ENCODE measurements at regions not wholly inside any gene's neighbourhood (a gene's known extent, or its start where the extent isn't known, plus 50 kb on each side); places are given as distances from the start of the nearest gene placed in this dataset.

- H3K4me1 ChIP-seq (ENCODE audit: low read depth) = peaks cover 7% of the 10 kb centered on the region
- TF ChIP-seq CTCF (IDR thresholded peaks at IDR 0.05; ENCODE audit: low read depth, low read length) = no peak
- no peaks in the 10 kb centered on the region for H3K27me3 ChIP-seq
- H3K9me3 ChIP-seq (ENCODE audit: low read depth) = no peaks in the 10 kb centered on the region
- H3K36me3 ChIP-seq = no peaks in the 10 kb centered on the region
- peak in 1 of 2 donors; percentile 27 for DNase-seq (ENCODE audit: low read depth in 1 of 2, low spot score in 1 of 2)
- H3K4me3 ChIP-seq = no peak overlapping the region
- H3K27ac ChIP-seq = no peak overlapping the region
Measured at GRCh38 chr2:121969766-121970639, 214.6 kb downstream of the TSN start.

DNA sequence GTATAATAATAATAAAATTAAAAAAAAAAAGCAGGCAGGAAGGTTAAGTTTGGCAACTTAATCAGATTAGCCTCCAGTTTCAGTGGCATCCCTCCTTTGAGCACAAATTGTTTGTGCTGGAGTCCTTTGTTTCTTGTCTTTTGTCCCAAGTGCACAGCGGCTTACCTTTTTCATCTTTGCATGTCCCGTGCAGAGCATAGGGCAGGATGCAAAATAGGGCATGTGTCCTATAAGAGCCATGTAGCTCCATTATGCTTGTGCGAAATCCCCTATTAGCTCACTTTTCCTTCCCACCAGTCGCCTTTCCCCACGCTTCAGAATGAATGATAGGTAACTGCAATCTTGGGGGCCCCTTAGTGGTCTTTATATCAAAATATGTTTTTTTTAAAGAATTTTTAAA lies 216.8 kb downstream of the TSN start:
- Histone ChIP-seq H3K4me1 (ENCODE audit: low read depth) (peaks cover 20% of the 10 kb centered on the region), H3K27me3 (no peaks in the 10 kb centered on the region), H3K4me3 (no peak overlapping the region), H3K9me3 (ENCODE audit: low read depth) (no peaks in the 10 kb centered on the region), H3K36me3 (no peaks in the 10 kb centered on the region), H3K27ac (no peak overlapping the region)
- no peak for DNase-seq (ENCODE audit: low read depth in 1 of 2, low spot score in 1 of 2)
- TF ChIP-seq CTCF (IDR thresholded peaks at IDR 0.05; ENCODE audit: low read depth, low read length) = no peak

DNA sequence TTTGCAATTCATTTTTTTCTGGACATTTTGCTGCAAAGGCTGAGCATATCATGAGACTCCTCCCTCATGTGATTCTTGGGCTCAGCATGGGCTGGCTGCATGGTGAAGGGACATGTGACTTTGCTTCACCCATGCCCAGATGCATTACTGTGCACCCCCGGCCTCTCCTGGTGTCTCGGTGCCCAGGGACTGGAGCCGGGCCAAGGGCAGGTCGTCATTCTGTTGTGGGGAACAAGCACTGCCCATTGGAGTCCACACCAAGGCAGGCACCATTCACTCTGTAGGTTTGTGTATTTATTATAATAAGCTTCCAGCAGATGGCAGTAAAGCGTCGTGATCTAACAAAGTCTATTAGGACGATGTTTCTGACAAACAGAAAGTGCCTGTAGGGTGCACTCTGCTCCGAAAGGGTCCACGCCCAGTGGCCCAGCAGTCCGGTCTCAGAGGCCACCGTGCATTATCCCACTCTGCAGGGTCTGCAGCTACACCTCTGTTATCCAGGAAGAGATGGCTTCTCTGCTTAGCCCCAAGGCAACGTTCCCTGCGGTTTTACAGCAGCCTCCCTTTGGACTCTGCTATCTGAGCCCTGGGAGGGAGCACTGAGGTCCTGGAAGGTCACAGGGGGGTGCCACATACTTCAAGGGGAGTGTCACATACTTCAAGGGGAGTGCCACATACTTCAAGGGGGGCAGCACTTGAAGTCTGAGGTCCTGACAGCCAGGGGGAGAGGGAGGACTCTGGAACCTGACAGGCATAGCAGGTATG lies 219.6 kb downstream of the TSN start:
- TF ChIP-seq CTCF (IDR thresholded peaks at IDR 0.05; ENCODE audit: low read depth, low read length) = peak; percentile 62
- peak; percentile 90 to 94 for DNase-seq (ENCODE audit: low read depth in 1 of 2, low spot score in 1 of 2)
- Histone ChIP-seq H3K36me3 (no peaks in the 10 kb centered on the region), H3K27ac (no peak overlapping the region), H3K4me3 (no peak overlapping the region), H3K4me1 (ENCODE audit: low read depth) (peaks cover 22% of the 10 kb centered on the region), H3K27me3 (no peaks in the 10 kb centered on the region), H3K9me3 (ENCODE audit: low read depth) (no peaks in the 10 kb centered on the region)

- TF ChIP-seq CTCF (IDR thresholded peaks at IDR 0.05; ENCODE audit: low read depth, low read length) = no peak
- no peak overlapping the region for H3K4me3 ChIP-seq
- peaks cover 22% of the 10 kb centered on the region for H3K4me1 ChIP-seq (ENCODE audit: low read depth)
- no peaks in the 10 kb centered on the region for H3K9me3 ChIP-seq (ENCODE audit: low read depth)
- H3K36me3 ChIP-seq = no peaks in the 10 kb centered on the region
- peak in 1 of 2 donors; percentile 56 for DNase-seq (ENCODE audit: low read depth in 1 of 2, low spot score in 1 of 2)
- H3K27ac ChIP-seq = peak overlapping the region; percentile 44
- no peaks in the 10 kb centered on the region for H3K27me3 ChIP-seq
Measured at GRCh38 chr2:121976926-121977325, 221.5 kb downstream of the TSN start.

GRCh38 chr2:121977326-121977725 lies 221.9 kb downstream of the TSN start:
- Histone ChIP-seq H3K4me1 (ENCODE audit: low read depth) (peaks cover 22% of the 10 kb centered on the region), H3K36me3 (no peaks in the 10 kb centered on the region), H3K9me3 (ENCODE audit: low read depth) (no peaks in the 10 kb centered on the region), H3K27me3 (no peaks in the 10 kb centered on the region), H3K27ac (peak overlapping the region; percentile 44), H3K4me3 (no peak overlapping the region)
- no peak for TF ChIP-seq CTCF (IDR thresholded peaks at IDR 0.05; ENCODE audit: low read depth, low read length)
- DNase-seq (ENCODE audit: low read depth in 1 of 2, low spot score in 1 of 2) = no peak
